Activated CD4-positive, alpha-beta T cell treated with anti-CD3 and anti-CD28 coated beads for 36 hours (primary cell): ENCODE measurements at regions not wholly inside any gene's neighbourhood (a gene's known extent, or its start where the extent isn't known, plus 50 kb on each side); places are given as distances from the start of the nearest gene placed in this dataset.

Experiments
- ATAC-seq: fragments of 200-7000 bp; cut with Tn5 transposase; one replicate; pipeline ENCODE4 v1.10.0; 2021; ENCODE audit warnings: mild to moderate bottlenecking, moderate library complexity
- CTCF ChIA-PET: fragments of 350-600 bp; sonication (Branson Sonifier 250); formaldehyde crosslinking; loops from one replicate; lab custom pipeline; 2021; ENCODE audit warnings: antibody characterized with exemption; lab: Charles Lee
- POLR2A ChIA-PET: fragments of 350-600 bp; sonication (Branson Sonifier 250); formaldehyde crosslinking; loops from one replicate; lab custom pipeline; 2021; ENCODE audit warnings: antibody characterized with exemption, inconsistent platforms; lab: Charles Lee
- DNase-seq: peaks from one replicate; pipeline ENCODE4 v3.0.0-alpha.2; 2020
- H3K27ac Mint-ChIP-seq: one replicate; pipeline ENCODE4 v1.8.0; 2021; ENCODE audit warnings: mixed read lengths
- H3K27me3 Mint-ChIP-seq: one replicate; pipeline ENCODE4 v1.8.0; 2021; ENCODE audit warnings: mixed read lengths
- H3K36me3 Mint-ChIP-seq: one replicate; pipeline ENCODE4 v1.8.0; 2021; ENCODE audit warnings: low read depth, mixed read lengths
- H3K4me1 Mint-ChIP-seq: one replicate; pipeline ENCODE4 v1.8.0; 2021; ENCODE audit warnings: mixed read lengths
- H3K4me3 Mint-ChIP-seq: one replicate; pipeline ENCODE4 v1.8.0; 2021; ENCODE audit warnings: mild to moderate bottlenecking, moderate library complexity, mixed read lengths
- H3K9me3 Mint-ChIP-seq: one replicate; pipeline ENCODE4 v1.8.0; 2021; ENCODE audit warnings: low read depth, mixed read lengths
- intact Hi-C, 2 experiments: fragments of 100-400 bp; cut with DNase I in 1 of 2; cut with micrococcal nuclease in 1 of 2; formaldehyde crosslinking; loops; one replicate each; pipeline versions ENCODE4 v1.14.2 to v1.15.1; 2022 to 2024; cut with DNase I, micrococcal nuclease

DNA sequence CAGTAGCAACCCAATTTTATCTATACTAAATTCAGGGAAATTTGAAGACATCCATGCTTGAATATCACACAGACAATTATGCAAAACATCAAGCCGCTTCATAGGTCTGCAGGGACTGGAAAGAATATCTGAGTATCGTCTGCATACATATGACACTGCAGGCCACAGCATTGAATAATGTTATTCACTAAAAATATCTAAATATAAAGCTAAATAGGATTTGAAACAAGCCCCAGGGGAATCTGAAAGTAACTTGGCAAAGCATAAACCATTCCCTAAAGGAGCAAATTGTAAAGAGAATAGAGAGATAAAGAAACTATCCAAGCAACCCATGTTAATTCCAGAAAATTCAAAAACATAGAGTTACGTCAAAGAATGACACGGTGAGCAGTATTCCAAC, 1251.0 kb downstream of the PCDH17 start:
- Mint-ChIP-seq H3K4me3 (no peak overlapping the region), H3K36me3 (no peaks in the 10 kb centered on the region), H3K27ac (no peak overlapping the region), H3K4me1 (no peaks in the 10 kb centered on the region), H3K9me3 (no peaks in the 10 kb centered on the region), H3K27me3 (no peaks in the 10 kb centered on the region)
- intact Hi-C loops = no loop called here
- ATAC-seq = no peak
- ChIA-PET CTCF (no interaction called here), POLR2A (no interaction called here)
- DNase-seq = no peak

DNA sequence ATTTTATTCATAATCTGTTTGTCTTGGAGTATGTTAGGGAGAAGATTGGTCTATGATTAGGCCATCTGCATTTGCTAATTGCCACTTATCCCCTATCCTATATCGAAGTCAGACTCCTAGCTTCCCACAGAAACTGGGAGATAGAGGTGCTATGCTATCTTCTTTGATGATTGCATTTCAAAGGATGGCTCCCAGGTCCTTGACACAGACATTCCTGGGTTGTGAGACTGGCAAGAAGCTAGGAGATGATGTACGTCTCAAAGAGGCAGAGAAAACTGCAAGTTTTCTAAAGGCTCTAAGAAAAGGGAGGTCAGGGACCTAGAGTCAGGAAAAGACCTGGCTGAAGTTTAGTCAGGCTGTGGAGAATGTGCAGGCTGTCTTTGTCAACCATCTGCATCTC, 1251.9 kb downstream of the PCDH17 start:
- CTCF ChIA-PET = no interaction called here
- Mint-ChIP-seq H3K4me1 (no peaks in the 10 kb centered on the region), H3K27me3 (no peaks in the 10 kb centered on the region), H3K4me3 (no peak overlapping the region), H3K9me3 (no peaks in the 10 kb centered on the region), H3K36me3 (no peaks in the 10 kb centered on the region), H3K27ac (no peak overlapping the region)
- intact Hi-C loops = no loop called here
- POLR2A ChIA-PET = no interaction called here
- ATAC-seq (no peak), DNase-seq (no peak)

DNA sequence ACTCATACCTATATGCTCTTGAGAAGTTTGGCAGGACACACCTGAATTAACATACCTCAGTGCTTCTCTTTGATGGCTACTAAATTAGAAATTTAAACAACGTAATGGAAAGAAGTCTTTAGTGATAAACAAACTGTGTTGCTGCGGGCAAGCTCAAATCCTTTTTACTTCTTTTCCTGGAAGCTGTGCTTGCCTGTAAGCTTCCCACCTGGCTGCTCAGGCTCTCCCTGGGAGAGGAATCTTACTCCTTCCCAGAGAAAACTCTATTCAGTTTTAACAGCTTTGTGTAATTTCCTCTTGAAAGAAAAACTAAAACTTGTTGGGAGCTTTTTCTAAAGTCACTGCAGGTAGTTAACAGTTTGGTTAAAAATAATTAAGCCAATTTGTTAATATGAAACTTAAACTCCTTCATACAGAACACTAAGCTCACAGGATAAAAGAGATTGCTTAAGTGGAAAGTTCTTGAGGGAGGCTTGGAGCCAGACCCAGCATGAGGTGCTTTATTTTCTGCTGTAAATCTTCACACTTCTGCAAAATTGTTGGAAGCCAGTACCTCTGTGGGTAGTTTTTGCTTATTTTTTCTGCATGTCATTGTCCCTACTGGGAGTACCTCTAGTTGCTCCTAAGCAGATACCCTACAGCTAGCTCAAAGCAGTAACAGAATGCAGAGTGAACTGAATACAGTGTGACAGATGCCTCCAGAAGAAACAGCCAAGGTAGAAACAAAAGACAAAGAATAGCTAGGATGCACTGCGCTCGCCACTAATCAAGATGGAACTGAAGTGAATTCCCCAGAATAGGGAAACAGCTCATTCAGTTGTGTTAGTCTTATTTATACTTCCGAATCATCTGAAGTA, 1253.0 kb downstream of the PCDH17 start:
- intact Hi-C loops = no loop called here
- Mint-ChIP-seq H3K27ac (no peak overlapping the region), H3K27me3 (no peaks in the 10 kb centered on the region), H3K4me1 (no peaks in the 10 kb centered on the region), H3K9me3 (no peaks in the 10 kb centered on the region), H3K36me3 (no peaks in the 10 kb centered on the region), H3K4me3 (no peak overlapping the region)
- ATAC-seq = no peak
- CTCF ChIA-PET = interaction anchor here (0.6 kb wide), 1 partner anchor 68 kb away, joined by 4 read pairs; no protein-coding TSS in a partner anchor
- POLR2A ChIA-PET = no interaction called here
- DNase-seq = no peak

DNA sequence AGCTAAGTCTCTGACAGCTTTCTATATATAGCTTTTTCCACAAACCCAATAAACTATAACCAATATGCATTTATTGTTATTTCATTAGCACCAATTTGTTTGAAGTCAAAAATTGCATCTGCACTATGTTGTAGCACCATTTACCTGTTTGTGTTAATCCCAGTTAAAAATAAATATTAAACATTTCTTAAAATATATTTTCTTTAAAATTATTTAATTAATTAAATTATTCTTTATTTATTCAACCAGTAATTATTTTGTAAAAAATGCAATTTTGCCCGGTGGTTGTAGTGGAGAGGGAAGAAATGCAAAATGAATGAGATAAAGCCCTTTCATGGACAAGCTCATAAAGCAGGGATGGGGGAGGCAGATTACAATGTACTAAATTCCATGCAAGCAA, 1257.9 kb downstream of the PCDH17 start:
- Mint-ChIP-seq H3K36me3 (no peaks in the 10 kb centered on the region), H3K27me3 (no peaks in the 10 kb centered on the region), H3K4me1 (no peaks in the 10 kb centered on the region), H3K4me3 (no peak overlapping the region), H3K9me3 (no peaks in the 10 kb centered on the region), H3K27ac (no peak overlapping the region)
- DNase-seq = no peak
- ATAC-seq = no peak
- intact Hi-C loops = no loop called here
- CTCF ChIA-PET = no interaction called here
- POLR2A ChIA-PET = no interaction called here

DNA sequence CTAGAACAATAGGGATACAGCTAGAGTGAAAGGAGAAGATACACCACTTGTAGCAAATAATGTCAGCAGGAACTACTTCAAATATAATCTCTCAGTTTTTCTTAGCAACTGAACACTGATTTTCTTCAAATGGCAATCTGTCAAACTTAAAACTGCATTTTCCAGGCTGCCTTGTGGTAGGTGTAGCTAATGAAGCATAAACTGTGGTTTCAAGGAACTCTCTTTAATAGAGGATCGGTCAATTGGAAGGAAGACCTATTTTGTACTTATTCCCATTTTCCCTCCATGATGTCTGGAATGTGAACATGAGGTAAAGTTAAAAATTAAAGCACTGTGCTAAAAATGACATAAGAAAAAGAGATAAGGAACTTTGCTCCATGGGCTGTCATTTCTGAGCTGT, 1261.9 kb downstream of the PCDH17 start:
- Mint-ChIP-seq H3K9me3 (no peaks in the 10 kb centered on the region), H3K36me3 (no peaks in the 10 kb centered on the region), H3K27ac (no peak overlapping the region), H3K4me3 (no peak overlapping the region), H3K27me3 (no peaks in the 10 kb centered on the region), H3K4me1 (no peaks in the 10 kb centered on the region)
- DNase-seq = no peak
- ATAC-seq = no peak
- ChIA-PET POLR2A (no interaction called here), CTCF (no interaction called here)
- intact Hi-C loops = no loop called here

DNA sequence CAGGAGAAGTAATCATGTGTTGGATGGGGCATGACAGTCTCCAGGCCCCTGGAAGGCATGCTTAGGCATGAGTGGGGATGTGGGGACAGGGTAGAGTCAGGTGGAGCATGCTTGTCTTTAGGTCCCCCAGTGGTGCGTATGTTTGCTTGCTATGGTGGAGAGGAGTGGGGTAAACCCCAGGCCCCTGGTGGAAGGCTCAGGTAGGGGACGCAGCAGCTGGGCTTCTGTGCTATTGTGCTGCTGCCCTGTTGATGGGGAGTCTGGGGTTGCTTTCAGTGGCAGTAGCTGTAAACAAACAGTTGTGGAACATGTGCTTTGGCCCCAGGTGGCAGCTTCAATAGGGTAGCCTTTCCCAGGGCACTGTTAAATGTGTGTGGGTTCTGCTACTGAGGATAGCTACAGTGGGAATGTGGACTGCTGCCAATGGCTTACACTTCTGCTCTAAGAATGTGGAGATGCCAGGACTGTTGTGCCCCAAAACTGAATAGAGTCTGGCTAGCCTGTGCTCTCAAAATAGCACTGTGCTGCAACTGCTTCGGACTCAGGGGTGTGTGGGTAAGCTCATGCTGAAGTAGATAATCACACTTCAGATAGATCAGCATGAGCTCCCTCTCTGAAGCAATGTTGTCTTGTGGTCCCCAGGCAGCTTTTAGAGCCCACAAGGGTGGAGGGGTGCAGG, 1257.3 kb downstream of the DIAPH3 start:
- CTCF ChIA-PET = no interaction called here
- ATAC-seq = no peak
- intact Hi-C loops = no loop called here
- DNase-seq = no peak
- POLR2A ChIA-PET = no interaction called here
- Mint-ChIP-seq H3K36me3 (no peaks in the 10 kb centered on the region), H3K9me3 (no peaks in the 10 kb centered on the region), H3K27ac (no peak overlapping the region), H3K4me3 (no peak overlapping the region), H3K4me1 (no peaks in the 10 kb centered on the region), H3K27me3 (no peaks in the 10 kb centered on the region)

DNA sequence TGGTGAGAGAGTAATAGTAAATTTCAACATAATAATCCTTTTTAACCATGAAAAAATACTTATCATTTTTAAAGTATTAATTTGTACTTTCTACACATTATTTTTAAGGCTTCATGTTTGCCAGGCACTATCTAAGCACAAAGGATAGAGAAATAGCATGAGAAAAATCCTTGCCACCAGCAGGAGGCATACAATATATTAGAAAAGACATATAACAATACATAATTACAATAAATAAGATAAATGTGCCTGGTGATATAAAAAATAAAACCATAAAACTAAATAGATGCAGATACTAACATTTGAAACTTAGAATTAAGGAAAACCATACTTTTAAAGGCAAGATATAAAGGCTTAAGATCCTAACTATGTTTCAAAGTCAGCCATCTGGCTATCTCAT, 1256.4 kb downstream of the DIAPH3 start:
- DNase-seq (no peak), ATAC-seq (no peak)
- intact Hi-C loops = no loop called here
- no peaks in the 10 kb centered on the region for H3K4me1 Mint-ChIP-seq
- H3K36me3 Mint-ChIP-seq = no peaks in the 10 kb centered on the region
- ChIA-PET CTCF (no interaction called here), POLR2A (no interaction called here)
- H3K4me3 Mint-ChIP-seq = no peak overlapping the region
- no peaks in the 10 kb centered on the region for H3K9me3 Mint-ChIP-seq
- no peaks in the 10 kb centered on the region for H3K27me3 Mint-ChIP-seq
- no peak overlapping the region for H3K27ac Mint-ChIP-seq

DNA sequence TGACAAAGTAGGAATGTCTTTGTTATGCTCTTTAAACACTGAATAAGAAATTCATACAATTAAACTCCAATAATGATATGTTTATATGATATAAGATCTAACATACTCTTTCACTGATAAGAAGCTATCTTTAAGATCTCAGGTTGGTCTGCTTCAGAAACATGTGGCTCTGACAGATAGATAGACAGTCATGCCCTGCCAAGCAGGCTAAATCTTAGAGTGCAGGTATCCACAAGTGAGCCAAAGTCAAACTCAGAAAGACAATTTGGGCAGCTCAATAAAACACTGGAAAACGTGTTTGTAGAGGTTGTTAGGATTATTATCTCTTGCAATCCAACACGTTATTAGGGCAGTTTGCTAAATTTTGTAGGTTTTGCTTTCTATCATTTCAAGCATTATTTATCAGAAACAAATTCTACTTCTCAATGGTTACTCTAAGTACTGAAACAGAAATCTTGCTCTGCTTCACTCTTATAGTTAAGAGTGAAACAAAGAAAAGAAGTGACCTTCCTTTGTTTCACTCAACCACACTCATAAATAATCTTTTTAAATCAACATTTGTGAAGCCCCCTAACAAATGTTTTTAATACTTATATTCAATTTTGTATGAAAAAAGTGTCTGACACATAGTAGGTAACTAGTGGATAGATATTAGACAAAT, 1255.6 kb downstream of the DIAPH3 start:
- intact Hi-C loops = no loop called here
- no peaks in the 10 kb centered on the region for H3K4me1 Mint-ChIP-seq
- no peaks in the 10 kb centered on the region for H3K27me3 Mint-ChIP-seq
- H3K4me3 Mint-ChIP-seq = no peak overlapping the region
- H3K36me3 Mint-ChIP-seq = no peaks in the 10 kb centered on the region
- no peak for ATAC-seq
- no peak overlapping the region for H3K27ac Mint-ChIP-seq
- ChIA-PET CTCF (no interaction called here), POLR2A (no interaction called here)
- no peak for DNase-seq
- no peaks in the 10 kb centered on the region for H3K9me3 Mint-ChIP-seq

DNA sequence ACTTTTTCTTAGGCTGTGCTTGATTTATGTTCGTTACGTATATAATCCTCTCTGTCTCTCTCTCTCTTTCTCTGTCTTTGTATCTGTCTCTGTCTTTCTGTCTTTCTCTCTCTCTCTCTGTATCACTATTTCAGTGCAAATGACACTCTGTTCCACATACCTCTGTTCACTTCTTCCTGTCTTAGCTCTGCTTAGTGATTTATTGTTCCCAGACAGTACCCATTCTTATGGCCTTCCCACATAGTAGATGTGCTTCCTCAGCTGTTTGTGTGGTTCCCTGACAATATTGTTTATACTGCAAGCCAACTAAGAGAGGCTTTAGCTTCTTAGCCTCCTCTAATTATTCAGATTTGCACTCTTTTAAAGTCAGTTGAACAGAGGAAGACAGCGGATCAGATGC, 1244.2 kb downstream of the DIAPH3 start:
- Mint-ChIP-seq H3K9me3 (no peaks in the 10 kb centered on the region), H3K27ac (no peak overlapping the region), H3K4me1 (no peaks in the 10 kb centered on the region), H3K27me3 (no peaks in the 10 kb centered on the region), H3K4me3 (no peak overlapping the region), H3K36me3 (no peaks in the 10 kb centered on the region)
- DNase-seq (no peak), ATAC-seq (no peak)
- POLR2A ChIA-PET = no interaction called here
- CTCF ChIA-PET = no interaction called here
- intact Hi-C loops = no loop called here

DNA sequence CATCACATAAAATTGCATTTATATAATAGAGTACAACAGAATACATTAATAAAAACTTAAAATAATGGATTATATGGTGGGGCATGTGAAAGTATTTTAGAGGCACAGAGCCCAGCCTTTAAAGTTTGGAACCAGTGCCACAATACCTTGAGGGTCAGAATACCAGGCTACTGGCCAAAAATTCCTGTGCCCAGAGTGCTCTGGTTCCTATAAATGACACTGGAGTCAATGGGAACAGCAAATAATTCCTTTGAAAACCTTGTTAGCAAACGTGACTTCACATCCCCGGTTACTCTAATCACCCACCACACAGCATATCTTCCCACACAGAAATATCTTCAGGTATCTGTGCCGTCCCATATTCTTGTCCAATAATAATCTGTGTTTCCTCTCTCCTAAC, 1242.6 kb downstream of the DIAPH3 start:
- Mint-ChIP-seq H3K9me3 (no peaks in the 10 kb centered on the region), H3K4me3 (no peak overlapping the region), H3K36me3 (no peaks in the 10 kb centered on the region), H3K27me3 (no peaks in the 10 kb centered on the region), H3K4me1 (no peaks in the 10 kb centered on the region), H3K27ac (no peak overlapping the region)
- CTCF ChIA-PET = no interaction called here
- ATAC-seq (no peak), DNase-seq (no peak)
- intact Hi-C loops = no loop called here
- POLR2A ChIA-PET = no interaction called here

DNA sequence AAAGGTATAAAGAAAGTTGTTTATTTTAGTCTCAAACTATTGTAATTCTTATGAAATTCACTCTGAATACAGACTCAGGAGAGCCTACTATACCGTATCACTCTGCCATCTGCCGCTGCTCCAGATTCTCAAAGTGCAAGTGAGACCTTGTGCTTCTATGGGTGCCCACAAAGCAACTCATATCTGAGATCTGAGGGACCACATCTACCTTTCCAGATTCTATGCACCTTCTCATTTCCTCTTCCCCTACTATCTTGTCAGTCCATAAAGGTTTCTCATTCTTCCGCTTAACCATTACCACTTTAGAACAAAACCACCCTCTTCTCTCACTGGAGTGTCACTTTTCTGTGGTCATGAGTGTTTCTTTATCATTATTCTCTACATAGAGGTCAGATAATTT, 1236.9 kb downstream of the DIAPH3 start:
- POLR2A ChIA-PET = no interaction called here

DNA sequence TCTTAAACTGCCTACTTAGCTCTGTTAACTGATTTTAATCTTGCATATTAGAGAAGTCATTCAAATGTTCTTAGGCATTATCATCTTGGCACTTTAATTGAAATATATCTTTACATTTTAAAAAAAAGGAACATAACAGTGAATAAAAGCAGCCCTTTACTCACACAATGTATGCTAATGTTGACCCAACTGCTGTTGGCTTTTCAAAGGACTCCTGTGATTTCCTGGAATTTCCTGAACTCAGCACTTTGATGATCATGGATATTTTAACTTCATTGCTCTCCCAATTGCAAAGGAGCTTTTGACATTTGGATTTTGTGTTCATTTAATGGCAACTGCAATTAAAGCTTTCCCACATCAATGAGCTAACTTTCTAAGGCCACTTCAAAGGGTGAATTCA, 1230.3 kb downstream of the DIAPH3 start:
- H3K9me3 Mint-ChIP-seq = no peaks in the 10 kb centered on the region
- no peak overlapping the region for H3K27ac Mint-ChIP-seq
- H3K4me1 Mint-ChIP-seq = no peaks in the 10 kb centered on the region
- H3K4me3 Mint-ChIP-seq = no peak overlapping the region
- POLR2A ChIA-PET = no interaction called here
- ATAC-seq = no peak
- H3K36me3 Mint-ChIP-seq = no peaks in the 10 kb centered on the region
- CTCF ChIA-PET = no interaction called here
- DNase-seq = no peak
- intact Hi-C loops = no loop called here
- H3K27me3 Mint-ChIP-seq = no peaks in the 10 kb centered on the region

More for the DNA sequence above, 1236.9 kb downstream of the DIAPH3 start:
- Mint-ChIP-seq H3K4me3 (no peak overlapping the region), H3K27me3 (no peaks in the 10 kb centered on the region), H3K9me3 (peaks cover 3% of the 10 kb centered on the region), H3K4me1 (no peaks in the 10 kb centered on the region), H3K36me3 (no peaks in the 10 kb centered on the region), H3K27ac (no peak overlapping the region)
- ATAC-seq = no peak
- no peak for DNase-seq
- CTCF ChIA-PET = no interaction called here
- intact Hi-C loops = no loop called here
